ENCODE measurements at regions not wholly inside any gene's neighbourhood (a gene's known extent, or its start where the extent isn't known, plus 50 kb on each side); places are given as distances from the start of the nearest gene placed in this dataset.

- DNase-seq: no peak
Measured at GRCh38 chr12:67428431-67428830, 159.3 kb downstream of the CAND1 start.

GRCh38 chr12:67430708-67431335 is 161.7 kb downstream of the CAND1 start:
- no peak for DNase-seq

GRCh38 chr12:67431411-67432020 is 162.4 kb downstream of the CAND1 start:
- no peak for DNase-seq

- no peak for DNase-seq
Measured at GRCh38 chr12:67433385-67434175, 164.4 kb downstream of the CAND1 start.

GRCh38 chr12:67434671-67435370 is 165.7 kb downstream of the CAND1 start:
- DNase-seq: no peak

- no peak for DNase-seq
Measured at GRCh38 chr12:67436230-67436629, 167.1 kb downstream of the CAND1 start.

GRCh38 chr12:67437011-67437410 is 167.9 kb downstream of the CAND1 start:
- no peak for DNase-seq

- no peak for DNase-seq
Measured at GRCh38 chr12:67439611-67440010, 170.5 kb downstream of the CAND1 start.

- peak; percentile 65 to 77 for DNase-seq
Measured at GRCh38 chr12:67441736-67442346, 172.7 kb downstream of the CAND1 start.

GRCh38 chr12:67442347-67442841 is 173.2 kb downstream of the CAND1 start:
- no peak for DNase-seq

- no peak for DNase-seq
Measured at GRCh38 chr12:67442896-67443295, 173.7 kb downstream of the CAND1 start.

GRCh38 chr12:67444542-67444941 is 175.4 kb downstream of the CAND1 start:
- no peak for DNase-seq

GRCh38 chr12:67446716-67447115 is 177.6 kb downstream of the CAND1 start:
- no peak for DNase-seq

GRCh38 chr12:67447180-67447579 is 178.0 kb downstream of the CAND1 start:
- no peak for DNase-seq

- DNase-seq: peak in 1 of 2 donors; percentile 19
Measured at GRCh38 chr12:67449591-67450052, 180.5 kb downstream of the CAND1 start.

- DNase-seq: no peak
Measured at GRCh38 chr12:67450441-67450840, 181.3 kb downstream of the CAND1 start.

- DNase-seq: no peak
Measured at GRCh38 chr12:67451206-67451605, 182.0 kb downstream of the CAND1 start.

GRCh38 chr12:67452119-67452805 is 183.1 kb downstream of the CAND1 start:
- DNase-seq: peak in 1 of 2 donors; percentile 6

- DNase-seq: no peak
Measured at GRCh38 chr12:67453191-67453590, 184.0 kb downstream of the CAND1 start.

GRCh38 chr12:67455236-67455635 is 186.1 kb downstream of the CAND1 start:
- DNase-seq: no peak

- no peak for DNase-seq
Measured at GRCh38 chr12:67456431-67456901, 187.3 kb downstream of the CAND1 start.

- DNase-seq: no peak
Measured at GRCh38 chr12:67457136-67457535, 188.0 kb downstream of the CAND1 start.
